Stimulated activated CD4-positive, alpha-beta T cell treated with anti-CD3 and anti-CD28 coated beads, TNF-alpha, amount 100 ng/mL, for 1 hour (primary cell): ENCODE measurements at regions not wholly inside any gene's neighbourhood (a gene's known extent, or its start where the extent isn't known, plus 50 kb on each side); places are given as distances from the start of the nearest gene placed in this dataset.

Experiments
- DNase-seq, 3 donors: peaks; one replicate each; pipeline ENCODE4 v3.0.0-alpha.2; 2020; ENCODE audit warnings: low read depth in 3 of 3, low spot score in 1 of 3

GRCh38 chr17:68665373-68665772, 64.2 kb upstream of the FAM20A start:
- DNase-seq: no peak

DNA sequence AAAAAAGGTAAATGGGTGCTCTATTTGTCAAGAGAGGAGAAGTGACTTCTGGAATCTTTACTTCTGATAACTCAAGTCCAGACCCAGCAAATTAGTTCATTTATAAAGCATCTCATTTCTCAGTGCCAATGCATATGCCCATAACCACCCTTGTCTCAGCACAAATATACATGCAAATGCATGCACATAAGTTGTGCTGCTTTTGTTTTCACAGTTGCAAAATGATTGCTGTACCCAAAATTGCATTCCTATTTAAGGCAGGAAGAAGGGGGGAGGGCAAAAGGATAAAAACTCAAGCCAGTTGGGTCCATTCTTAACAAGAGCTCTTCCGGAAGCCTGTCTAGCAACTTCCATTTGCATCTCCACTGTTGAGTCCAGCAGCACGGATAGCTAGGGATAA, 61.3 kb upstream of the FAM20A start:
- DNase-seq: no peak

GRCh38 chr17:68662037-68662432, 60.9 kb upstream of the FAM20A start:
- DNase-seq: no peak

DNA sequence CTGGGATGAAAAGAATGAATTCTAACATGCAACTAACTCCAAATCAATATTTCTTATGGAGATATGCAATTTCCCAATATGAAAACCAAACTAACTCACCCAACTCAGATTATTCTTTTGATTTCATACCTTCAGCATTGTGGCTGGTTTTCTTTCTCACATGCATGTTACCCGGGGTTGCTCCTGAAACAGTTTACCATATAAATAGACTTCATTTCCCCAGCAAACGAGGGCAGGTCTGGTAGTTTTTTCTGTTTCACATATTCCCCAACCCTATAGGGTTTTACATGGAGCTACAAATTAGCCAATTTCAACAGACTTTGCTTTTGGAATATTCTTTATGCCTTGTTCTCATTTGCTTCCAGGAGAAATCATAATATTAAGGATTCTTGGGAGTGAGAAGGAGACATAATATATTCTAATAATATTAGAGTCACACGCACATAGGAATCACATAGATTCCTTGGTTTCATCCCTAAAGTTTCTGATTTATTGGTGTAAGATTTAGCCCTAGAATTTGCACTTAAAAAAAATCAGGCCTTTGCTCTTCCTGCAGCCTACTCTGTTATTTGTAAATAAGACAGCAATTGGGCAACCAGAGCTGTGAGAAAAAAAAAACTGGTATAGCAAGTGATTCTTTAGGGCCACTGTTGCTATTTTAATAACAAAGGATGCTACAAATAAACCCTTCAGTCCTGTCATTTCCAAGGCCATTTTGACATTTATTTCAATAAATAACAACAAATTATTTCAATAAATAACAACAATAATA, 60.3 kb upstream of the FAM20A start:
- no peak for DNase-seq

DNA sequence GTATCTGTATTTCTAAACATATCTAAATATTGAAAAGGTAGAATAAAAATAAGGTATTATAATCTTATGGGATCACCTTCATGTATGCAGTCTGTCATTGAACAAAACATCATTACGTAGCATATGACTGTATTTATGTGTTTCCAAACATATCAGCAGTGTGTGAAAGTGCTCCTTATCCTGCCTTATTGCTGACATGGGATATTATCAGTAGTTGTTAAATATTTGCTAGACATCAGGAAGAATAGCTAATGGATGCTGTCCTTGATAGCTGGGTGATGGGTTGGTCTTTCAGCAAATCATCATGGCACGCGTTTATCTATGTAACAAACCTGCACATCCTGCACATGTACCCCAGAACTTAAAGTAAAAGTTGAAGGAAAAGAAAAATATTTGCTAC, 59.1 kb upstream of the FAM20A start:
- DNase-seq: no peak

DNA sequence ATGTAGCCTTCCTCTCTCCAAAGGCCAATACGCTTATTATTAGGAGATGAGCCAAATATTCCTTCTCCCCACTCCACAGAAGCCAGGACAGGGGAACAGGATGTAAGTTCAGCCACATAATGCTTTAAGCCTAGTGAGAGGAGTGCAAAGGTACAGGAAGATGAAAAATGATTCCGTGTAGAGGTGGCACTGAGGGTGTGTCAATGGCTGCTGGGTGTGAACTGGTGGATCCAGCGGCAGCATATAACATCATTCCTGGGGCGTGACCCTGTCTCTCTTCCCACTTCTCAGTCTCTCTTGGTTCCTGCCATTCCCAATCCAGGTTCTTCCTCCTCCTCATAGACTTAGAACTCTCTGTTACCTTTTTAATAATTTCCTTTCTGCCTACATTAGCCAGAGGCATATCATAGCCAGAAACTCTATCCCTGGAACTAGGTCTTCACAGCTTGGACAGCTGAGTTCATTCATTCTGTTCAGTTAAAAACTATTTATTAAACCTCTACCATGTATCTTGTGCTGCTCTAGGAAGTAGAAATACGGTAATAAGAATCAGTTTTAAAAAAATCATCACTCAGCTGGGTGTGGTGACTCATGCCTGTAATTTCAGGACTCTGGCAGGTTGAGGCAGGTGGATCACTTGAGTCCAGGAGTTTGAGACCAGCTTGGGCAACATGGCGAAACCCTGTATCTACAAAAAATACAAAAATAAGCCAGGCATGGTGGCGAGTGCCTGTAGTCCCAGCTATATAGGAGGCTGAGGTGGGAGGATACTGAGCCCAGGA, 58.0 kb upstream of the FAM20A start:
- DNase-seq: no peak

DNA sequence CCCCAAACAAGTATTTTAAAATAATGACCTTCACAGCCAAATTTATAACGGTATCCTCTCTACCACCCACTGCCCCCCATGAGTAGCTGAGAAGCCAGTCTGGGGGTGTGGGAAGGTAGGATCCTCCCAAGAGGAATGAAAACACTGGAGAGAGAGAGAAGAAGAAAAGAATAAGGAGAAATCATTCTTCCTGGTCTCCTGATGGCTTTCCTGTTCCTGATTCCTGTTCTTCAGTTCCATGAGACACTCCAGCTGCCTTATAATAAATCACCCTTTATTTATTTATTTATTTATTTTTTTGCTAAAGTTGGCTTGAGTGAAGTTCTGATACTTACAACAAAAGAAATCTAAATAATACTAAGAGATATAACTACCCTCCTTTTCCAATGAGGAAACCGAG, 56.4 kb upstream of the FAM20A start:
- DNase-seq: no peak

- no peak for DNase-seq
These were observed 56.0 kb upstream of the FAM20A start for GRCh38 chr17:68657166-68657565.

DNA sequence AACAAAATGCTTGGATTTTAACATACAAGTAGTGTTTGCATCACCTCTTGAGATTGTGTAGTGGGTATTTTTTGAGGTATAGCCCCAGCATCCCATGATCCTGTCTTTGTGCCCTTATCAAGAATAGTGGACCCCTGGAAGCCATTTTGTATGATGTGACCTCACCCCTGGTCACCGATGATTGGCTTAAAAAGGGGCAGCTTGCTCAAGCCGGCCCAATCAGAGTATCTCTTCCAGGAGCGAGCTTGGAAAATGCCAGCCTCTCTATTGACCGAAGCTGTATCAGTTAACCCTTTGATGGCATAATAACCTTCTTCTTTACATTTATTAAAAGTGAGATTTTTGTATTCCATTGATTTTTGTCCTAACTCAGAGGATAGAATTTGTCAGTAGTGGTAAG, 55.5 kb upstream of the FAM20A start:
- no peak for DNase-seq
